Activated CD8-positive, alpha-beta T cell treated with anti-CD3 and anti-CD28 coated beads for 36 hours (primary cell): ENCODE measurements at regions not wholly inside any gene's neighbourhood (a gene's known extent, or its start where the extent isn't known, plus 50 kb on each side); places are given as distances from the start of the nearest gene placed in this dataset.

Experiments used
- ATAC-seq: fragments of 200-7000 bp; cut with Tn5 transposase; one replicate; pipeline ENCODE4 v1.10.0; 2021; ENCODE audit warnings: mild to moderate bottlenecking, moderate library complexity
- CTCF ChIA-PET: fragments of 350-600 bp; sonication (Branson Sonifier 250); formaldehyde crosslinking; loops from one replicate; lab custom pipeline; 2021; ENCODE audit warnings: antibody characterized with exemption; lab: Charles Lee
- POLR2A ChIA-PET: fragments of 350-600 bp; sonication (Branson Sonifier 250); formaldehyde crosslinking; loops from one replicate; lab custom pipeline; 2021; ENCODE audit warnings: antibody characterized with exemption; lab: Charles Lee
- DNase-seq: peaks from one replicate; pipeline ENCODE4 v3.0.0-alpha.2; 2020
- H3K27ac Mint-ChIP-seq: one replicate; pipeline ENCODE4 v1.8.0; 2021; ENCODE audit warnings: mild to moderate bottlenecking, mixed read lengths
- H3K27me3 Mint-ChIP-seq: one replicate; pipeline ENCODE4 v1.8.0; 2021; ENCODE audit warnings: mixed read lengths
- H3K36me3 Mint-ChIP-seq: one replicate; pipeline ENCODE4 v1.8.0; 2021; ENCODE audit warnings: low read depth, mixed read lengths
- H3K4me1 Mint-ChIP-seq: one replicate; pipeline ENCODE4 v1.8.0; 2021; ENCODE audit warnings: low read depth, mixed read lengths
- H3K4me3 Mint-ChIP-seq: one replicate; pipeline ENCODE4 v1.8.0; 2021; ENCODE audit warnings: mild to moderate bottlenecking, moderate library complexity, mixed read lengths
- H3K9me3 Mint-ChIP-seq: one replicate; pipeline ENCODE4 v1.8.0; 2021; ENCODE audit warnings: mixed read lengths
- intact Hi-C: fragments of 100-400 bp; cut with micrococcal nuclease; formaldehyde crosslinking; loops from one replicate; pipeline ENCODE4 v1.10.0; 2022
- TF ChIP-seq, protein P1 (sequence below): fragments of 200-600 bp; IDR thresholded peaks from one replicate; pipeline ENCODE4 v1.8.0; 2022; ENCODE audit warnings: antibody characterized with exemption, mild to moderate bottlenecking

DNA sequence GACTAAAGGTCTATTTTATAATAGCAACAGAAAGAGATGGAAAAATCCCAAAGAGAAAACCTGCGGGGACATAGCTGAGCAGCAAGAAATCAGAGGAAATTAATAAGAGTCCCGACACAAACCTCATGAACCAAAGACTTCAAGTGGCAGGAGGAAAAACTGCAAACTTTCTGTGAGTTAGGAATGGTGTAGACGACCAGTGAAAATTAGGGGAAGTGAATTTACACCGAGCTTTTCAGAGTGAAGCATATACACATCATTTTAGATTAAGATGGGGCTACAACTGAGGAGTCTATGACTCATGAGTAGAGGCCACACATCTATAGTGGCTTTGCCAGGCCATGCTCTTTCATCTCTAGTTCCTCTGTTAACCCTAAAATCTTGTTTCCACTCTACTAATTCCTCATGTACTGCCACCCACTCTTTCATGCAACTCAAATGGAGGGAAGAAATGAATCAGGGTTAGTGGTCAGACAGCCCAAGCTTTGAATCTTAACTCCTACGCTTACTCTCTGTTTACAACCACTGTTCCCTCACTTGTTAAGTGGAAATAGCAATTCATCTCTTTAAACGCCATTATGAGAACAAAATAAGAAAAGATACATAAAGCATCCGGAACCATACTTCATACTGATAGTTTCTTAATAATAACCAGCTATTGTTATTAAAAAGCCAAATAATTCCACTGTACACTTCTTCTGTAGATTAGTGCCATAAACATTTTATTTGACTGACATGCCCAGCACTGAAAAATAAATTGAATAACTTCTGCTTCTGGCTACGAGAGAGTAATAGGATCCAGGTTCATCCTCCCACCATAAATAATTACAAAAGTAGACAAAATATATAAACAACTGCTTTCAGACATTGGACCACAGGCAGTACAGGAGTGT lies 219.3 kb downstream of the RMST start:
- Mint-ChIP-seq H3K9me3 (no peaks in the 10 kb centered on the region), H3K27me3 (no peaks in the 10 kb centered on the region), H3K4me3 (no peak overlapping the region), H3K27ac (no peak overlapping the region), H3K36me3 (no peaks in the 10 kb centered on the region), H3K4me1 (peaks cover 2% of the 10 kb centered on the region)
- TF ChIP-seq, protein P1, sequence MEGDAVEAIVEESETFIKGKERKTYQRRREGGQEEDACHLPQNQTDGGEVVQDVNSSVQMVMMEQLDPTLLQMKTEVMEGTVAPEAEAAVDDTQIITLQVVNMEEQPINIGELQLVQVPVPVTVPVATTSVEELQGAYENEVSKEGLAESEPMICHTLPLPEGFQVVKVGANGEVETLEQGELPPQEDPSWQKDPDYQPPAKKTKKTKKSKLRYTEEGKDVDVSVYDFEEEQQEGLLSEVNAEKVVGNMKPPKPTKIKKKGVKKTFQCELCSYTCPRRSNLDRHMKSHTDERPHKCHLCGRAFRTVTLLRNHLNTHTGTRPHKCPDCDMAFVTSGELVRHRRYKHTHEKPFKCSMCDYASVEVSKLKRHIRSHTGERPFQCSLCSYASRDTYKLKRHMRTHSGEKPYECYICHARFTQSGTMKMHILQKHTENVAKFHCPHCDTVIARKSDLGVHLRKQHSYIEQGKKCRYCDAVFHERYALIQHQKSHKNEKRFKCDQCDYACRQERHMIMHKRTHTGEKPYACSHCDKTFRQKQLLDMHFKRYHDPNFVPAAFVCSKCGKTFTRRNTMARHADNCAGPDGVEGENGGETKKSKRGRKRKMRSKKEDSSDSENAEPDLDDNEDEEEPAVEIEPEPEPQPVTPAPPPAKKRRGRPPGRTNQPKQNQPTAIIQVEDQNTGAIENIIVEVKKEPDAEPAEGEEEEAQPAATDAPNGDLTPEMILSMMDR: no peak
- intact Hi-C loops: no loop called here
- DNase-seq (no peak), ATAC-seq (peak; percentile 74)
- ChIA-PET CTCF (no interaction called here), POLR2A (no interaction called here)

DNA sequence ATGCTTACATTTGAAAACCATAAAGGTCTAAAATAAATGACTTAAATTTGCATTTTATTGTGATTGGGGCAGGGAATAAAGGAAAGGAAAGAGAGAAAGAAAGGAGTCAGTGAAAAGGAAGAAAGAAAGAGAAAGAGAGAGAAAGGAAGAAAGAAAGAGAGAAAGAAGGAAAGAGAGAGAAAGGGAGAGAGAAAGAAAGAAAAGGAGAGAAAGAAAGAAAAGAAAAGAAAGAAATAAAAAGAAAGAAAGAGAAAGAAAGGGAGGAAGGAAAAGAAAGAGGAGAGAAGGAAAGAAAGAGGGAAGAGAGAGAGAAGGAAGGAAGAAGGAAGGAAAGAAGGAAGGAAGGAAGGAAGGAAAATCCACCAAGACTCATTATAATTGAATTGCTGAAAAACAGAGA lies 222.8 kb downstream of the RMST start:
- peaks cover 2% of the 10 kb centered on the region for H3K4me1 Mint-ChIP-seq
- no peak overlapping the region for H3K4me3 Mint-ChIP-seq
- H3K27me3 Mint-ChIP-seq: no peaks in the 10 kb centered on the region
- no peaks in the 10 kb centered on the region for H3K36me3 Mint-ChIP-seq
- DNase-seq (no peak), ATAC-seq (no peak)
- H3K9me3 Mint-ChIP-seq: peaks cover 2% of the 10 kb centered on the region
- intact Hi-C loops: no loop called here
- POLR2A ChIA-PET: no interaction called here
- H3K27ac Mint-ChIP-seq: no peak overlapping the region
- CTCF ChIA-PET: no interaction called here
- TF ChIP-seq, protein P1: no peak

DNA sequence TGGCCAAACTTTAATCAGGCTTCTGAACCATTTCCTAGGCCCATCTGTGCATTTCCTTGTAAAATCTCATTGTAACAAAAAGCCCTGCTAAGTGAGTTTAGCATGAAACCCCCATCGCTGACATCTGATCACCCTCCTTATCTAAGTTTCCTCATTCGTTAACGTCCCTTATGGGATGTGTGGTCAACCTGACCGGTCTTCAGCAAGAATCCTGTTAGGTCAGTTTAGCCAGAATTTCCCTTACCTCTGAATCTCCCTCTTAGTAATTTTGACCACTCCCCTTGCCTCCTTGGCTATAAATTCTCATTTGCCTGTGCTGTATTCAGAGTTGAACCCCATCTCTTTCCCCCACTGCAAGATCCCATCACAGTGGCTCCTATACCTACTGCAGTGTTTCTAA lies 239.3 kb downstream of the RMST start:
- CTCF ChIA-PET: no interaction called here
- no peak for ATAC-seq
- POLR2A ChIA-PET: interaction anchor here (1.0 kb wide), 1 partner anchor 13 kb away, joined by 3 read pairs; no protein-coding TSS in a partner anchor
- H3K27me3 Mint-ChIP-seq: peaks cover 1% of the 10 kb centered on the region
- H3K27ac Mint-ChIP-seq: no peak overlapping the region
- no peak overlapping the region for H3K4me3 Mint-ChIP-seq
- H3K4me1 Mint-ChIP-seq: no peaks in the 10 kb centered on the region
- H3K36me3 Mint-ChIP-seq: no peaks in the 10 kb centered on the region
- intact Hi-C loops: no loop called here
- H3K9me3 Mint-ChIP-seq: no peaks in the 10 kb centered on the region
- DNase-seq: no peak
- TF ChIP-seq, protein P1: no peak

DNA sequence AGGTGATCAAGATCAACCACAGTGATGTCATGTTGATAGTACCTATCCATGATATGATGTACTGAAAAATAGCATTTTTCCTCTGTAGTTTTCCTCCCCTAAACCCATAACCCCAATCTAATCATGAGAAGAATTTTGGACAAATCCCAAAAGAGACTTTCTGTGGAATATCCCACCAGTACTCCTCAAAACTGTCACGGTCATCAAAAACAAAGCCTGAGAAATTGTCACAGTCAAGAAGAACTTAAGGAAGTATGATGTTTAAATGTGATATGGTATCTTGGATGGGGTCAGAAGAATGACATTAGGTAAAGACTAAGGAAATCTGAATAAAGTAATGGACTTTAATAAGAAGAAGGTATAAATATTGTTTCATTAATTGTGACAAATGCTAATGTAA lies 248.8 kb downstream of the RMST start:
- CTCF ChIA-PET: no interaction called here
- ATAC-seq: no peak
- TF ChIP-seq, protein P1: no peak
- Mint-ChIP-seq H3K4me1 (no peaks in the 10 kb centered on the region), H3K27me3 (no peaks in the 10 kb centered on the region), H3K4me3 (no peak overlapping the region), H3K36me3 (no peaks in the 10 kb centered on the region), H3K9me3 (no peaks in the 10 kb centered on the region), H3K27ac (no peak overlapping the region)
- POLR2A ChIA-PET: no interaction called here
- intact Hi-C loops: no loop called here
- no peak for DNase-seq

DNA sequence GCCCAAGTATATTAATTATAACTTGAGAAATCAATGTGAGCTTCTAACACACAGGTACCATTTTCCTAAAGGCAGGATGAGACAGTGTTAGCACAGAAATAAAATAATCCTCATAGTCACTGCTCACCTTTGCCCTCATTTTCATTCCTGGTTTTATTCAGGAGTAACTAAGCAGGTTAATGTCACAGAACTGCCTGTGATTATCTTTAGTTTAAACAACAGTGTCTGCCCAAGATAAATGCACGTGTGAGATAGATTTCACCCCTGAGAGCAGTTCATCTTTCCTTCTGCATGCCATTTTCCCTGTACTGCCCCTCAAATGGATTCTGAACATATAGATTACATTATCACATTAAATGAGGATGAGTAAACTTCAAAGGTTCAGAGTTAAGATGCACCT lies 250.7 kb downstream of the RMST start:
- Mint-ChIP-seq H3K27me3 (no peaks in the 10 kb centered on the region), H3K27ac (no peak overlapping the region), H3K36me3 (no peaks in the 10 kb centered on the region), H3K4me1 (no peaks in the 10 kb centered on the region), H3K9me3 (no peaks in the 10 kb centered on the region), H3K4me3 (no peak overlapping the region)
- POLR2A ChIA-PET: no interaction called here
- DNase-seq (no peak), ATAC-seq (no peak)
- CTCF ChIA-PET: no interaction called here
- TF ChIP-seq, protein P1: no peak
- intact Hi-C loops: no loop called here
